Bronchial epithelial cell (primary cell): ENCODE measurements at regions not wholly inside any gene's neighbourhood (a gene's known extent, or its start where the extent isn't known, plus 50 kb on each side); places are given as distances from the start of the nearest gene placed in this dataset.

Source experiments
- DNase-seq: peaks from one replicate; pipeline ENCODE4 v3.0.0-alpha.2; 2010; ENCODE audit warnings: low read depth
- FAIRE-seq: peaks from 2 replicates; lab custom pipeline; 2011; peaks lifted over from hg19 to GRCh38; lab: Jason Lieb, UNC
- H3K27me3 ChIP-seq: 2 replicates; pipeline ENCODE4 v1.5.1; 2011; ENCODE audit warnings: low read length; ENCODE audit not compliant: control insufficient read depth, insufficient read depth
- H3K36me3 ChIP-seq: 2 replicates; pipeline ENCODE4 v1.5.1; 2011; ENCODE audit warnings: low read length; ENCODE audit not compliant: control insufficient read depth, insufficient read depth
- H3K4me3 ChIP-seq: 2 replicates; pipeline ENCODE4 v1.5.1; 2011; ENCODE audit warnings: mild to moderate bottlenecking, low read depth, low read length, control low read depth
- CTCF ChIP-seq: IDR thresholded peaks from 2 replicates; pipeline ENCODE4 v1.5.1; 2011; ENCODE audit warnings: mild to moderate bottlenecking, moderate library complexity, low read length, control low read depth, inconsistent platforms; ENCODE audit not compliant: insufficient read depth, severe bottlenecking

GRCh38 chr7:41199136-41199535, 503.8 kb downstream of the INHBA start:
- Histone ChIP-seq H3K4me3 (no peak overlapping the region), H3K27me3 (no peaks in the 10 kb centered on the region), H3K36me3 (no peaks in the 10 kb centered on the region)
- DNase-seq (no peak), FAIRE-seq (no peak)
- TF ChIP-seq CTCF = no peak

GRCh38 chr7:41198502-41198901, 504.4 kb downstream of the INHBA start:
- TF ChIP-seq CTCF = no peak
- no peak for FAIRE-seq
- no peak overlapping the region for H3K4me3 ChIP-seq
- no peak for DNase-seq
- H3K36me3 ChIP-seq = no peaks in the 10 kb centered on the region
- H3K27me3 ChIP-seq = no peaks in the 10 kb centered on the region

- TF ChIP-seq CTCF = no peak
- Histone ChIP-seq H3K27me3 (no peaks in the 10 kb centered on the region), H3K36me3 (no peaks in the 10 kb centered on the region), H3K4me3 (no peak overlapping the region)
- DNase-seq (no peak), FAIRE-seq (no peak)
Measured at GRCh38 chr7:41197769-41198168, 505.1 kb downstream of the INHBA start.

- DNase-seq = no peak
- no peak for FAIRE-seq
- no peaks in the 10 kb centered on the region for H3K36me3 ChIP-seq
- H3K4me3 ChIP-seq = no peak overlapping the region
- H3K27me3 ChIP-seq = no peaks in the 10 kb centered on the region
- no peak for TF ChIP-seq CTCF
Measured at GRCh38 chr7:41193738-41194282, 509.1 kb downstream of the INHBA start.

GRCh38 chr7:41190581-41190980, 512.3 kb downstream of the INHBA start:
- FAIRE-seq = no peak
- no peak for TF ChIP-seq CTCF
- Histone ChIP-seq H3K36me3 (no peaks in the 10 kb centered on the region), H3K4me3 (no peak overlapping the region), H3K27me3 (no peaks in the 10 kb centered on the region)
- DNase-seq = no peak

- peak; percentile 99 for DNase-seq
- no peak overlapping the region for H3K4me3 ChIP-seq
- no peak for TF ChIP-seq CTCF
- H3K36me3 ChIP-seq = no peaks in the 10 kb centered on the region
- FAIRE-seq = peak; percentile 99
- no peaks in the 10 kb centered on the region for H3K27me3 ChIP-seq
Measured at GRCh38 chr7:41189866-41190265, 513.0 kb downstream of the INHBA start.
